ENCODE measurements at regions not wholly inside any gene's neighbourhood (a gene's known extent, or its start where the extent isn't known, plus 50 kb on each side); places are given as distances from the start of the nearest gene placed in this dataset.

GRCh38 chr12:23174917-23175316 lies 549.9 kb downstream of the ETNK1 start:
- no peak for DNase-seq (ENCODE audit: low spot score)

DNA sequence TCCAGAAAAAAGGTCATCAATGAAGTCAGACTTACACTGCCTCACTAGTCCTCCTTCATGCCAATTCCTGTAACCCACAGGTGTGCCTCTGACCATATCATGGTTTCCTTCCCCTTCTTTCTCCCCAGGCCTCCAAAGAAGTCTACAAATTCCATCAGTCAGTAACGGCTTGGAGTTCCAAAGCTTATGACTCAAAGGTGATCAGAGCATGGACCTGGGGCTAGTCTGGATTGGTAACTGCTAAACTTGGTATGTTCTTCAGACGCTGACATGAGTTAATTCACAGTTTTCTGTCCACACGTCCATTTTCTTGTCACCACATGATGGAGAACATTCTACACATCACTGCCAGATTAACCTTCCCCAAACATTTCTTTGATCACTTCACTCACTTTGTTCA lies 560.4 kb downstream of the ETNK1 start:
- DNase-seq (ENCODE audit: low spot score): no peak

GRCh38 chr12:23186950-23187349 lies 562.0 kb downstream of the ETNK1 start:
- no peak for DNase-seq (ENCODE audit: low spot score)

- DNase-seq (ENCODE audit: low spot score): no peak
Observed at GRCh38 chr12:23193552-23193951, 568.6 kb downstream of the ETNK1 start.

GRCh38 chr12:23197266-23197665 lies 572.3 kb downstream of the ETNK1 start:
- no peak for DNase-seq (ENCODE audit: low spot score)

DNA sequence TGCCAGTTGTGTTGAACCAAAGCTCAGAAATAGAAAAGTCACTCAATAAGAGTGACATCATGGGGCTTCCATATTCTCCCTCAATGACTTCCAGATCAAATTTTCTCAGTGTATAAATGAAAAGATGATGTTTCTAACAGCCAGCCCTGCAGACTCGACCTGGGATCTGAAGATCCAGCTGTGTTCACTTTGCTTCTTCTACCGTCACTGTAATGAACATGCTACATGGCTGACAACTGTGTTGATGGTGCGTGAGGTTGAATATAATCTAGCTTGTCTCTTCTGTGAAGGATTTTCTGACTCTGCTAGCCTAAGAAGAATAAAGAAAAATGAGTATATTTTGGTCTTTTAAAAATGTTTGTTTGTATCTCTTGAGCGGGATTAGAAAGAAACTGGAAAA lies 577.8 kb downstream of the ETNK1 start:
- DNase-seq (ENCODE audit: low spot score): no peak

- peak; percentile 44 for DNase-seq (ENCODE audit: low spot score)
Observed at GRCh38 chr12:23204933-23205778, 580.2 kb downstream of the ETNK1 start.

GRCh38 chr12:23209793-23210192 lies 584.8 kb downstream of the ETNK1 start:
- DNase-seq (ENCODE audit: low spot score): no peak

GRCh38 chr12:23210573-23210972 lies 585.6 kb downstream of the ETNK1 start:
- no peak for DNase-seq (ENCODE audit: low spot score)

GRCh38 chr12:23211384-23212320 lies 586.7 kb downstream of the ETNK1 start:
- DNase-seq (ENCODE audit: low spot score): no peak

DNA sequence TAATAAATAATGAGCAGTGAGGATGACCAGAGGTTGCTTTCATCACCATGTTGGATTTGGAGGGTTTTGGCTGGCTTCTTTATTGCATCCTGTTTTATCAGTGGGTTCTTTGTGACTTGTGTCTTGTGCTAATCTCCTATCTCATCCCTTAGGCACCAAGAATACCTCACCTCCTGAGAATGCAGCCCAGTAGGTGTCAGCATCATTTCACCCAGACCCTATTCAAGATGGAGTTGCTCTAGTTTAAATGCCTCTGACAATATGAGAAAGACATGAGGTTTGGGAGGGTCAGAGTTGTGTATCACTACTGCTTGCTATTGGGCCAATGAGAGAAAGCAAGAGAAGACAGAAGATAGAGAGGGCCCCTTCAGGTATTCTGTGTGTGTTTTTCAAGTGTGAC lies 592.2 kb downstream of the ETNK1 start:
- no peak for DNase-seq (ENCODE audit: low spot score)

DNA sequence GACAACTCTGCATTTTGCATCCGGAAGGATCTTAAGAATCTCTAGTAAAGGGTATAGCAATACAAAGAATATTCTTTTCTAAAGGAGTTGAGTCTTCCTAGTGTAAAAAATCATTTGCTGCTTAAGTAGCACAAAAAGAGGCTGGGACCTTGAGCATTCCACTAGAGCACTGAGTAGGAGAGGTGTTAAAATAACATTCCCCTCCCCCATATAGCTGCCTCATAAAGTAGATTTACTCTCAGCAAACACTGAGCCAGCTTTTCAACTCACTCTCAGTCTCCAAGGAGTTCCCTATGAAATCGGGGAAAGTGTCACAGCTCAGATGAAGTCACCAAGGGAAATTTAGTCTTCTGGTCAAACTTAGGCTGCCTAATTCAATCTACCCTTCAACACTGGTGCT lies 592.7 kb downstream of the ETNK1 start:
- DNase-seq (ENCODE audit: low spot score): no peak

- no peak for DNase-seq (ENCODE audit: low spot score)
Observed at GRCh38 chr12:23221066-23221465, 596.1 kb downstream of the ETNK1 start.

GRCh38 chr12:23221926-23222325 lies 597.0 kb downstream of the ETNK1 start:
- no peak for DNase-seq (ENCODE audit: low spot score)

GRCh38 chr12:23222801-23223200 lies 597.8 kb downstream of the ETNK1 start:
- no peak for DNase-seq (ENCODE audit: low spot score)

- no peak for DNase-seq (ENCODE audit: low spot score)
Observed at GRCh38 chr12:23228101-23228500, 603.1 kb downstream of the ETNK1 start.

DNA sequence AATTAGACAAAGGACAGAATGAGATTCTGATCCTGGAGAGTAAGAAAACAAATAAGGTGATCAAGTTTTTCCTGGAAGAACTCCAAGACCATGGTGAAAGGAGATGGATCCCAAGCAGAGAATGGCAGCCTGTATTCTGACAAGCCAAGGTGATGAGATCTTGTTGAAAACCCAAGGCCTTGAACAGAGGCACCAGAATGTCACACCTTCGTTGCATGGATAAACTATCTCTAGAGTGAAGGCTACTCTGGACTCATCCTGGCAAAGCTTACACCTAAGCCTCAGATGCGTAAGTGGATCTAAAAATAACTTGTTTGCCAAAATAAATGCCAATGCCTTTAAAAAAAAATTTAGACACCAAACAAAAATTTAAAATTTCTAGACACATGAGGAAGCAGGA lies 605.9 kb downstream of the ETNK1 start:
- no peak for DNase-seq (ENCODE audit: low spot score)

- DNase-seq (ENCODE audit: low spot score): no peak
Observed at GRCh38 chr12:23236066-23236780, 611.3 kb downstream of the ETNK1 start.

DNA sequence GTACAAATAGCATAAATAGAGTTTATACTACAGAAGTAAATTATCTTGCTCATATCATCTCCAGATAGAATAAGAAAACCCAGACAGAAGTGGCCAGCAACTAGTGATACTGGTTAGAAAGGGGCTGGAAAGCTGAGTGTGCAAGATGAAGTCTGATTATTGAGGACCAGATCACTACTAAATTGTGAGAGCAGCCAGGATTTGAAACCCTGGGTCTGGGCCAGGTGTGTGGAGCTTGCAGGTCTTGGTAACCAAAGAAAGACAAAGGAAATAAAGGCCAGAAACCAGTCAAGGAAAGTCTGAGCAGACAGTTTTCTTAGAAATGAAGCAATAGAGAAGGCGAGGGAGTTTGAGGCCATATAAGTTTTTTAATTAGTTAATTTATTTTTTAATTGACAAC lies 611.8 kb downstream of the ETNK1 start:
- DNase-seq (ENCODE audit: low spot score): no peak

- DNase-seq (ENCODE audit: low spot score): no peak
Observed at GRCh38 chr12:23238190-23238589, 613.2 kb downstream of the ETNK1 start.

- no peak for DNase-seq (ENCODE audit: low spot score)
Observed at GRCh38 chr12:23238957-23239356, 614.0 kb downstream of the ETNK1 start.

GRCh38 chr12:23245186-23245585 lies 620.2 kb downstream of the ETNK1 start:
- no peak for DNase-seq (ENCODE audit: low spot score)

Data from hematopoietic multipotent progenitor cell treated with erythropoietin and hydrocortisone succinate and interleukin-3 and kit ligand, for 15 days (in vitro differentiated cells).